Kasumi-1 (cell line): ENCODE measurements at regions not wholly inside any gene's neighbourhood (a gene's known extent, or its start where the extent isn't known, plus 50 kb on each side); places are given as distances from the start of the nearest gene placed in this dataset.
"Not testable (repeated sequence)": the region's sequence is repeated elsewhere in the genome, so short reads cannot be mapped to it uniquely, and the experiment has no call there.

Experiments used
- DNase-seq, 2 experiments: peaks; one replicate each; lab custom pipeline; 2025; lab: John Stamatoyannopoulos, UW

- DNase-seq: no peak
Observed at GRCh38 chr6:113351173-113351834, 505.8 kb upstream of the MARCKS start.

- DNase-seq: no peak
Observed at GRCh38 chr6:113352029-113352801, 504.9 kb upstream of the MARCKS start.

DNA sequence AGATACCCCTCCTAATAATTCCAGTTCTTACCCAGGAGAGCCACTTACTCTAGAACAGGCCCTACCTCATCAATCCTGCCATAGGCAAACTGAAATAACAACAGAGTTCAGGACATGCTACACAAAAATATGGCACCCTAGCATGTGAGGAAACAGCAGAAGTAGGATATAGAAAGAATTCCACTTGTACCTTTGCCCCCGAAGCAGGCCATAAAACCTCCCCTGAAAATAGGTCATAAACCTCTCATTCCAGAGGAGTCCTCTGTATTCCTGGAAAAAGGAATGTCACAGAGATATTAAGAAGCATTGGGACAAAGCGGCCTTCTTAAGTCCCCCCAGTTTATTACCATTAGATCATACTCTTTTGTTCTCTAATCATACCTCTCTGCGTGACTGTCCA, 504.3 kb upstream of the MARCKS start:
- DNase-seq: no peak

DNA sequence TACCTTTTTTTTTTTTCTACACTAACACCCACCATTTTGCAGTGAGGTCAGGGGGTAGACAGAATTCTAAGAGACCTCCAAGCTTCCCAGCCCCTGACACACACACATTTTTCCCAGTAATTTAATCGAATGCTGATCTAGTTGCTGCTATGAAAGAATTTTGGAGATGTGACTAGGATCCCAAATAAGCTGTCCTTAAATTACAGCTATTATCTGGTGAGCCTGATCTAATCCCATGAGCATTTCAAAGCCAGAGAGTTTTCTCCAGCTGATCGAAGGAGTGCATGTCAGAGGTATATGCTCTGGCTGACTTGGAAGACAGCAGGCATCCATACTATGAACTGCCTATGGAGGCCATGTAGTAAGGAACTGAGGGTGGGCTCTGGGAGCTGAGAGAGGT, 503.8 kb upstream of the MARCKS start:
- DNase-seq: no peak

- no peak for DNase-seq
Observed at GRCh38 chr6:113354204-113354895, 502.8 kb upstream of the MARCKS start.

DNA sequence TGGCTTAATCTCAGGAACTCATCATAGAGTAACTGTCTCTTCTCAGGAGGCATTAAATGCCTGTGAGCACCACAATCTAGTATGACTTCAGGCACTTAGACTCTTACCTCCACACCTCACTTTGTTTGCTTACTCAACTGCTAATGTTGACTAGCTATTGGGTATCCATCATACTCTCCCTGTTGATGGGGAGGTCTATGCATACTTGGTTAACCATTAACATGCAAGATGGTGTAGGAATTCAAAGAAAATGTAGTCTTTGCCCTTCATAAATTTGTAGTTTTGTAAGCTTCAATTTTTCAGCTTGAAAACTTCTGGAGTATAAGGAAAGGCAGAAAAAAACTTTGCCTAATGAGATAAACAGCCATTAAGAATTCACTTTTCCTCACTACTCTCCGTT, 501.0 kb upstream of the MARCKS start:
- DNase-seq: no peak

DNA sequence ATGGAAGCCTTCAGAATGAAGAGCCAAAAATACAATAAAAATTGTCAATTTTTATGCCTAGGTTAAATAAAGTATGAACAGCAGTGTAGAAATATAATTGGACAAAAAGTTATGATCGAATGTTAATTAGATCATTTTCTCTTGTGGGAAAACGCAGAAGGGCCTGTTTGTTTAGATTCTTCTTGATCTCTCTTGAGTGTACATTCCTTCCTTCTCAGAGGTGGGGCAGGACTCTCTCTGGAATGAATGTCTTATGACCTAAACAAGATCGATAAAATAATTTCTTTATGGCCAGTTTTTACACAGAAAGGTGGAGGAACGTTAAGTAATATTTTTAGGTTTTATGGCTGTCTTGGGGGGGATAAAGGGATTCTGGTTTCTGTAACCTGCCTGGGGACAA, 500.1 kb upstream of the MARCKS start:
- DNase-seq: no peak

GRCh38 chr6:113358063-113358583, 499.0 kb upstream of the MARCKS start:
- DNase-seq: no peak

- DNase-seq: no peak
Observed at GRCh38 chr6:113359155-113360140, 497.7 kb upstream of the MARCKS start.

GRCh38 chr6:113361014-113361645, 496.0 kb upstream of the MARCKS start:
- DNase-seq: no peak

GRCh38 chr6:113362301-113363047, 494.7 kb upstream of the MARCKS start:
- no peak for DNase-seq

GRCh38 chr6:113363048-113363798, 493.9 kb upstream of the MARCKS start:
- no peak for DNase-seq

DNA sequence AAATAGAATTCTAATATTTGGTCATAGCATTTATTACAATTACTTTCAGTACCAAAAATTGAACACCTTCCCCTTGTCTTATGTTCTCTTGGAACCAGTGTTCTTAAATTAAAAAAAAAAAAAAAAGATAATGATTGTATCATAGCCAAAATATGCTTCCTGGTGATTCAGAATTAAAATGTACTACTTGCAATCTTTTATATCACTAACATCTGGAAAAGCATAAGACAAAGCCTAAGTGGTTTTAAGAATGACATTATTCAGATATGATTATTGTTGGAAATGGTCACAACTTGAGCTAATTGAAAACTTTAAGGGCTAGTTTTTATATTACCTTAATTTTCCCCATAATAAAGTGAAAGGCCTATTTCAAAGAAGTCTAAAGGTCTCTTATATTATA, 493.3 kb upstream of the MARCKS start:
- DNase-seq: no peak

- no peak for DNase-seq
Observed at GRCh38 chr6:113364766-113365165, 492.4 kb upstream of the MARCKS start.

GRCh38 chr6:113365191-113365590, 492.0 kb upstream of the MARCKS start:
- DNase-seq: no peak

- DNase-seq: no peak
Observed at GRCh38 chr6:113366505-113366904, 490.6 kb upstream of the MARCKS start.

GRCh38 chr6:113370508-113371502, 486.3 kb upstream of the MARCKS start:
- DNase-seq: no peak

DNA sequence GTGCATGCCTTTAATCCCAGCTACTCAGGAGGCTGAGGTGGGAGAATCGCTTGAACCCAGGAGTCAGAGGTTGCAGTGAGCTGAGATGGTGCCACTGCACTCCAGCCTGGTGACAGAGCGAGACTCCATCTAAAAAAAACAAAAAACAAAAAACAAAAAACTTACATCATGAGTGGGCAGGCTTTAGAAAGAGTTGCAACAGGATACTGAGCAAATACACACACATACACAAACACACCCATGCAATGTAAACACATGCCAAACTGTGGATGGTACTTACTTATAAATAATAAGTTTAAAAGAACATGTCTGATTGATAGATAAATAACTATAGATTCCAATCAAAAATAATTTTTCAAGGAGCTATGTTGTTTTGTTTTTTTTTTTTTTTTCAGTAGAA, 481.7 kb upstream of the MARCKS start:
- DNase-seq: not testable (repeated sequence)
